ENCODE measurements at regions not wholly inside any gene's neighbourhood (a gene's known extent, or its start where the extent isn't known, plus 50 kb on each side); places are given as distances from the start of the nearest gene placed in this dataset.

DNA sequence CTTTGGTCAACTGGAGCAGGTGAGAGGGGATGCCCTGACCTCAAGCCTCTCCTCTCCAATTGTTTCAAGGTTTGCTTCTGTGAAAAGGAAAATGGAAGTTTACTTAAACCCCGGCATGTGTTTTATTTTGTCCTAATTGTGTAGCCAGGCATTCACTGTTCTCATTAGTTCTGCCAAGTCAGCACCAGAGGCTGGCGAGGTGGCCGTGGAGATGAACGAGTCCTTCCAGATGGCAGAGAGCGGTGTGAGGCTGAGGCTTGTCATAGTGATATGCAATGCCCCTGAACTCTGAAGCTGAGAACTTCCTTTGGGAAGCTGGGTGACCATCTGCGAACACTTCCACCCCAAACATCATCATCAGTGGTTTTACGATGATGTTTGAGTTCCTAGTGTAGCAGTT, 199.6 kb downstream of the TJP1 start:
- TF ChIP-seq, protein P1, sequence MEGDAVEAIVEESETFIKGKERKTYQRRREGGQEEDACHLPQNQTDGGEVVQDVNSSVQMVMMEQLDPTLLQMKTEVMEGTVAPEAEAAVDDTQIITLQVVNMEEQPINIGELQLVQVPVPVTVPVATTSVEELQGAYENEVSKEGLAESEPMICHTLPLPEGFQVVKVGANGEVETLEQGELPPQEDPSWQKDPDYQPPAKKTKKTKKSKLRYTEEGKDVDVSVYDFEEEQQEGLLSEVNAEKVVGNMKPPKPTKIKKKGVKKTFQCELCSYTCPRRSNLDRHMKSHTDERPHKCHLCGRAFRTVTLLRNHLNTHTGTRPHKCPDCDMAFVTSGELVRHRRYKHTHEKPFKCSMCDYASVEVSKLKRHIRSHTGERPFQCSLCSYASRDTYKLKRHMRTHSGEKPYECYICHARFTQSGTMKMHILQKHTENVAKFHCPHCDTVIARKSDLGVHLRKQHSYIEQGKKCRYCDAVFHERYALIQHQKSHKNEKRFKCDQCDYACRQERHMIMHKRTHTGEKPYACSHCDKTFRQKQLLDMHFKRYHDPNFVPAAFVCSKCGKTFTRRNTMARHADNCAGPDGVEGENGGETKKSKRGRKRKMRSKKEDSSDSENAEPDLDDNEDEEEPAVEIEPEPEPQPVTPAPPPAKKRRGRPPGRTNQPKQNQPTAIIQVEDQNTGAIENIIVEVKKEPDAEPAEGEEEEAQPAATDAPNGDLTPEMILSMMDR (IDR thresholded peaks at IDR 0.05; ENCODE audit: low read depth, low read length, missing control alignments), result no peak
- DNase-seq (ENCODE audit: low read depth), result no peak
- H3K4me3 ChIP-seq (ENCODE audit: low read depth, low read length), result no peak overlapping the region
- in situ Hi-C loops (cut with HindIII; ENCODE audit: low sequenced_read_pairs), result no loop called here

GRCh38 chr15:29621616-29622015, 200.7 kb downstream of the TJP1 start:
- TF ChIP-seq, protein P1 (IDR thresholded peaks at IDR 0.05; ENCODE audit: low read depth, low read length, missing control alignments), result no peak
- no peak for DNase-seq (ENCODE audit: low read depth)
- in situ Hi-C loops (cut with HindIII; ENCODE audit: low sequenced_read_pairs), result no loop called here
- H3K4me3 ChIP-seq (ENCODE audit: low read depth, low read length), result no peak overlapping the region

GRCh38 chr15:29618586-29618985, 203.7 kb downstream of the TJP1 start:
- in situ Hi-C loops (cut with HindIII; ENCODE audit: low sequenced_read_pairs), result no loop called here
- TF ChIP-seq, protein P1 (IDR thresholded peaks at IDR 0.05; ENCODE audit: low read depth, low read length, missing control alignments), result no peak
- DNase-seq (ENCODE audit: low read depth), result no peak
- H3K4me3 ChIP-seq (ENCODE audit: low read depth, low read length), result no peak overlapping the region

GRCh38 chr15:29616512-29616911, 205.8 kb downstream of the TJP1 start:
- in situ Hi-C loops (cut with HindIII; ENCODE audit: low sequenced_read_pairs), result no loop called here
- H3K4me3 ChIP-seq (ENCODE audit: low read depth, low read length), result no peak overlapping the region
- TF ChIP-seq, protein P1 (IDR thresholded peaks at IDR 0.05; ENCODE audit: low read depth, low read length, missing control alignments), result no peak
- DNase-seq (ENCODE audit: low read depth), result no peak

DNA sequence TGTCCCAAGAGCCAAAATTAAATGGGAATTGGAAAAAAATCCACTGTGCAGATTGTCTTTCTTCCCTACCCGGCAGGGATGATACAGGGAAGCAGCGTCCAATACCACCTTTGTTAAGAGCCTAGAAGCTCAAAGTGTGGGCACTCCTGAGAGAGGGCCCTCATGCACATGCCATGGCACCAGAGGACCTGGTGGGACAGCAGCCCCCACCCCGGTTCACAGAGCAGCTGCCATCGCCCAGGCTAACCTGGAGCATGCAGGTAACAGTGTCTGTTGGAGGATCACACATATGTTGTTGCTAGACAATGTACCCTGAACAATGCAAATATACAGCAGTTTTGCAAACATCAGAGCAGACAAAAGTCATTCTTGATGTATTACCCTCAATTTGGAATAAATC, 206.5 kb downstream of the TJP1 start:
- no peak overlapping the region for H3K4me3 ChIP-seq (ENCODE audit: low read depth, low read length)
- in situ Hi-C loops (cut with HindIII; ENCODE audit: low sequenced_read_pairs), result no loop called here
- no peak for DNase-seq (ENCODE audit: low read depth)
- TF ChIP-seq, protein P1 (IDR thresholded peaks at IDR 0.05; ENCODE audit: low read depth, low read length, missing control alignments), result no peak

GRCh38 chr15:29613951-29614382, 208.3 kb downstream of the TJP1 start:
- TF ChIP-seq, protein P1 (IDR thresholded peaks at IDR 0.05; ENCODE audit: low read depth, low read length, missing control alignments), result no peak
- in situ Hi-C loops (cut with HindIII; ENCODE audit: low sequenced_read_pairs), result no loop called here
- no peak for DNase-seq (ENCODE audit: low read depth)
- no peak overlapping the region for H3K4me3 ChIP-seq (ENCODE audit: low read depth, low read length)

DNA sequence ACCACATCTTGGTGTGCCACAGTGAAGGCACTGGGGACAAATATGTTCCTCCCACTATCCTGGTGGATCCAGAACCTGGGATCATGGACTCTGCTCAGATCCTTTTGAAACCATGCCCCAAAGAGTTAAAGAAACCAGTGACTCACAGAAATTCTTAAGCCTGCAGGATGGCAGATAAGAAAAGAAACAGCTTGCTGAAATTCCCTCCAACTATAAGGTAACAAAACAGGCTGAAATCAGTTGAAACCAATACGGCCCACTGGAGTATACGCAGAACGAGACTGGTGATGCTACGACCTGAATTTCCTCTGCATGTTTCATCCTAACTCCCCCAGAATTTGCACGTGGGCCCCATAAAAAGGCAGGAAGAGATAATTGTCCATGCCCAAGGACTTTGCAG, 209.6 kb downstream of the TJP1 start:
- in situ Hi-C loops (cut with HindIII; ENCODE audit: low sequenced_read_pairs), result no loop called here
- no peak for DNase-seq (ENCODE audit: low read depth)
- no peak overlapping the region for H3K4me3 ChIP-seq (ENCODE audit: low read depth, low read length)
- TF ChIP-seq, protein P1 (IDR thresholded peaks at IDR 0.05; ENCODE audit: low read depth, low read length, missing control alignments), result no peak
